Kidney capillary endothelial cell (primary cell): ENCODE measurements at regions not wholly inside any gene's neighbourhood (a gene's known extent, or its start where the extent isn't known, plus 50 kb on each side); places are given as distances from the start of the nearest gene placed in this dataset.
"Not testable (repeated sequence)": the region's sequence is repeated elsewhere in the genome, so short reads cannot be mapped to it uniquely, and the experiment has no call there.

Experiments
- DNase-seq: peaks from one replicate; pipeline ENCODE4 v3.0.0-alpha.2; 2018; ENCODE audit warnings: low spot score

- DNase-seq, result no peak
These were observed 138.3 kb downstream of the ANXA2 start for GRCh38 chr15:60259469-60259868.

DNA sequence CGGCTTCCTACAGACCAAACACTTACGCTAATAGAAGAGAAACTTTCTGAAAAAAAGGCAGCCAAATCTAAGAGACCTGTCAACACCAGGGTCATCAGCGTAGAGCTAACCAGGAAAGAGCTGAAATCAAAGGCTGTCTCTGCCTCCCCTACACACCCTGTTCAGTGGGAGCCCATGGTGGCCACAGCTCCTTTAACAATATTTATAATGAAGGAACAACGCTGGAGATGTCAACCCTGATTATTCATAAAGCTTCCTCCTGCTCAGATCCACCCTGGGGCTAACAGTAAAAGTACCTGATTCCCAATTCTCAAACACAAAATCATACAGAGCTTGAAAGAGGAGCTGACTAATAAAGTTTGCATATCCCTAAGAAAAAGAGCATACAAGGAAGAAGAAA, 133.7 kb downstream of the ANXA2 start:
- no peak for DNase-seq

DNA sequence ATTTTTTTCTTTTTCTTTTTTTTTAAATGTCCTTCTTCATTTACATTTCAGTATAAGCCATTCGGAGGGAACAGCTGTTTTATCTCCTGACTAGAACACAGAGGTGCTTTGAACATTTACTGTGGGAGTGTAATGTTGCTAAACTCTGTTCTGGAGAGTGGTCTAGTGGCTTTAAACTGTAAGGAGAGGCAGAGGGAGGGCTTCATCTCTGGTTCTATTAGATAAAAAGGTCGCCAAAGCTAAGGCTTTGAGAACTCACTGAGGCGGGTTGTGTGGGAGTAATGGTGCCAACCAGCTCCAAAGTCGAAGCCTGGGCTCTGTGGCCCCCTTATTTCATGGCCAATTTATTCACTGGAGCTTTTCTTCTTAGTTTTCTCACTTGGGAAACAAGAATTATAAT, 133.2 kb downstream of the ANXA2 start:
- DNase-seq, result no peak

- no peak for DNase-seq
These were observed 132.7 kb downstream of the ANXA2 start for GRCh38 chr15:60265057-60265456.

DNA sequence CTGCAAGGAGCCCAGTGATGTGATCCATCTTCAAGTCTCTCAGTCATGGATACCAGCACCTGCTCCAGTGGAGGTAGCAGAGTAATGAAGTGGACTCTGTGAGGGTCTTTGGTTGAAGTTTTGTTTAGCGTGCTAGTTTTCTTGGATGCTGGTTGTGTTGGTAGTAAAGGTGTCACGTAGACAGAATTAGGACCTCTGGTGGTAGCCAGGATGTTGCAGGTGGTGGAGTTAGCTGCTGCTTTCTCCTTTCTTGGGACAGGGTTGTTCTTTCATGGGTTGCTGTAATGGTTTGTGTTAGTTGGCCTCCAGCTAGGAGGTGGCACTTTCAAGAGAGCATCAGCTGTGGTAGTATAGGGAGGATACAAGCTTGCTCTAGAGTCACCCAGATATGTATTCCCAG, 125.2 kb downstream of the ANXA2 start:
- no peak for DNase-seq

DNA sequence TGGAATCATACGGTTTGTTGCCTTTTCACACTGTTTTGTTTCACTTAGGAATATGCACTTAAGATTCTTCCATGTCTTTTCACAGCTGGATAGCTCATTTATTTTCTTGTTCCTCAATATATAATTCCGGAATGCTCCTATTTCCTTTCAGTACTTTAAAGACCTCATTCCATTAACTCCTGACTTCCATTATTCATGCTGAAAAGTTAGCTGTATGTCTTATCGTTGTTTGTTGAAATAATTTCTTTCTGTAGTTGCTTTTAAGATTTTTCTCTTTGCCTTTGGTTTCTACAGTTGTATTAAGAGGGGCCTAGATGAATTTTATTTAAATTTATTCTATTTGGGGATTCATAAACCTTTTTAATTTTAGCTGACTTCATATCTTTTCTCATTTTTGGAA, 122.2 kb downstream of the ANXA2 start:
- DNase-seq, result no peak

DNA sequence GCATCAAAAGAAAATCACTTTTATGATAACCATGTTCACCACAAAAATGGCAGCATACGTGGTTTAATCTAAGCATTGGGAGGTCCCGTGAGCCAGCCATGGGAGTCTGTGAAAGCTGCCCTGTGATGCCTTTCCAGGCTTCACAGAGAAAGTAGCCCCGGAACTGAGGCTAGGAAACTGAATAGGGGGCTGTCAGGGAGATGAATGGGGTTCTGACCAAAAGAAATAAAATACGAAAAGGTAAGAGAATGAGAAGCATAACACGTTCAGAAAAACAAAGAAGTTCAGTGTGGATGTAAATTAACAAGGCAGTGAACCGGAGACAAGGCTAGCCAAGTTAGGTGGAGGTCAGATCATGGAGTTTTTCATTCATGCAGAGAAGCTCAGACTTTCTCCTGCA, 118.9 kb downstream of the ANXA2 start:
- no peak for DNase-seq

DNA sequence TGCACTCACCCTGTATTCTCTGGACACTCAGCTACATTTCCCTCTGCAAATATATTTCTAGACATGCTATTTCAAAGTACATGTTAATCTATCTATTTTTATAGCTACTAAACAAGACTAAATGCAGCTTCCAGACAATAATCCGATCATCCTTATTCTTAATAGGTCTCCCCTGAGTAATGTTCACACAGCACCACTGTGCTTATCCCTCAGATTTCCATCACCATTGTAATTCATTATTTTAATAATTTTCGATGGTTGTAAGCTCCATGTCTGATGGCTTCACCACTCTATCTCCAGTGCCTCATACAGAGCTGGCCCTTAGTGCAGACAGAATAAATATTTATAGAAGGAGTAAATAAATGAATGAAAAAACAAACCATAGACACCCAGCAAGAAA, 117.5 kb downstream of the ANXA2 start:
- DNase-seq, result no peak

DNA sequence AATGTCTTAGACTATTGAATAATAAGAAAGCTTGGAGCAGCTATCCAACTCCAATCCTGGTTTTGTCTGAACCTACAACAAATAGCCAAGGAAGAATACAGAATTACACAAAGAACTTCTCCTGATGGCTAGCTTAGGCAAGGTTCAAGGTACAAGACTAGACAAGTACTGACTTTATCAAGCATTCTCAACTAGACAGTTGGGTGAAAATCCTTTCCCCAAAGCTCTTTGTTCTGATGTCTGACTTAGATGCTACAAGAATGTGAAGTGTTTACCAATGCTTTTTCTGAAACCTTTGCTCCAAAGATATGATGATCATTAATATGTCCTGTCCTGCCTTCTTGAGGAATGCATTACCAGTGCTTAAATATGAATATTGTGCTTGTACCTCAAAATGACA, 113.8 kb downstream of the ANXA2 start:
- no peak for DNase-seq

DNA sequence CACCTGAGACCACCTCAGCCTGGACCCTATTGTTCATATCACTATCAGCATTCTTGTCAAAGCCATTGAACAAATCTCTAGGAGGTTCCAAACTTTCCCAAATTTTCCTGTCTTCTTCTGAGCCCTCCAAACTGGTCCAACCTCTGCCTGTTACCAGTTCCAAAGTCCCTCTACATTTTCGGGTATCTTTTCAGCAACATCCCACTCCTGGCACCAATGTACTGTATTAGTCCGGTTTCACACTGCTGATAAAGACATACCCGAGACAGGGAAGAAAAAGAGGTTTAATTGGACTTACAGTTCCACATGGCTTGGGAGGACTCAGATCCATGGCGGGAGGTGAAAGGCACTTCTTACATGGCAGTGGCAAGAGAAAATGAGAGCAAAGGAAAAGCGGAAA, 101.9 kb downstream of the ANXA2 start:
- not testable (repeated sequence) for DNase-seq

- no peak for DNase-seq
These were observed 100.7 kb downstream of the ANXA2 start for GRCh38 chr15:60297047-60297446.
